Natural killer cell (primary cell): ENCODE measurements at regions not wholly inside any gene's neighbourhood (a gene's known extent, or its start where the extent isn't known, plus 50 kb on each side); places are given as distances from the start of the nearest gene placed in this dataset.

Experiments
- ATAC-seq, 3 donors: fragments of 150-1000 bp in 2 of 3; fragments of 200-7000 bp in 1 of 3; cut with Tn5 transposase; 1 replicate in 1 of 3; 2 replicates in 2 of 3; pipeline ENCODE4 v1.10.0; 2021; ENCODE audit warnings: mild to moderate bottlenecking in 2 of 3, moderate library complexity in 2 of 3
- DNase-seq, 2 donors: peaks; one replicate each; pipeline versions ENCODE4 v3.0.0 to v3.0.0-alpha.2; 2013 to 2021; ENCODE audit warnings: mixed read lengths in 1 of 2
- H3K27ac ChIP-seq: one replicate; pipeline ENCODE4 v1.5.1; 2013; ENCODE audit warnings: mild to moderate bottlenecking, low read length
- H3K27me3 ChIP-seq: one replicate; pipeline ENCODE4 v1.6.1; 2013; ENCODE audit warnings: low read length; ENCODE audit not compliant: control insufficient read depth, insufficient read depth
- H3K36me3 ChIP-seq: one replicate; pipeline ENCODE4 v1.6.1; 2013; ENCODE audit warnings: low read length; ENCODE audit not compliant: control insufficient read depth, insufficient read depth
- H3K4me1 ChIP-seq: one replicate; pipeline ENCODE4 v1.6.1; 2013; ENCODE audit warnings: low read length; ENCODE audit not compliant: control insufficient read depth, insufficient read depth
- H3K4me3 ChIP-seq: one replicate; pipeline ENCODE4 v1.5.1; 2013; ENCODE audit warnings: low read length
- H3K9me3 ChIP-seq: one replicate; pipeline ENCODE4 v1.6.1; 2013; ENCODE audit warnings: low read length; ENCODE audit not compliant: control insufficient read depth, insufficient read depth
- H3K27ac Mint-ChIP-seq, 2 donors: one replicate each; pipeline ENCODE4 v1.8.0; 2022; ENCODE audit warnings: mild to moderate bottlenecking in 2 of 2, mixed read lengths in 2 of 2, moderate library complexity in 1 of 2
- H3K27me3 Mint-ChIP-seq, 2 donors: one replicate each; pipeline ENCODE4 v1.8.0; 2022; ENCODE audit warnings: low read depth in 2 of 2, mixed read lengths in 2 of 2
- H3K36me3 Mint-ChIP-seq: one replicate; pipeline ENCODE4 v1.8.0; 2022; ENCODE audit warnings: mixed read lengths
- H3K4me1 Mint-ChIP-seq, 2 donors: one replicate each; pipeline ENCODE4 v1.8.0; 2022; ENCODE audit warnings: mixed read lengths in 2 of 2
- H3K4me3 Mint-ChIP-seq: one replicate; pipeline ENCODE4 v1.8.0; 2022; ENCODE audit warnings: mild to moderate bottlenecking, moderate library complexity, mixed read lengths
- H3K9me3 Mint-ChIP-seq, 2 donors: one replicate each; pipeline ENCODE4 v1.8.0; 2022; ENCODE audit warnings: mixed read lengths in 2 of 2
- CTCF ChIP-seq: fragments of 200-600 bp; IDR thresholded peaks from one replicate; pipeline ENCODE4 v1.8.0; 2022; ENCODE audit warnings: antibody characterized with exemption
- WGBS: methylation state at CpG from one replicate; pipeline ENCODE4 v1.1.7; 2013; ENCODE audit warnings: missing lambda C conversion rate; ENCODE audit not compliant: insufficient coverage; 5-methylcytosine and 5-hydroxymethylcytosine counted together
- intact Hi-C: fragments of 100-400 bp; cut with micrococcal nuclease; formaldehyde crosslinking; loops from one replicate; pipeline ENCODE4 v1.14.2; 2022

- no peaks in the 10 kb centered on the region for H3K9me3 ChIP-seq
Observed at GRCh38 chr18:51490417-51490816, 292.9 kb upstream of the MEX3C start.

GRCh38 chr18:51490860-51491259, 293.4 kb upstream of the MEX3C start:
- Histone ChIP-seq H3K27me3 (no peaks in the 10 kb centered on the region), H3K9me3 (no peaks in the 10 kb centered on the region), H3K4me1 (no peaks in the 10 kb centered on the region), H3K27ac (no peak overlapping the region), H3K36me3 (no peaks in the 10 kb centered on the region), H3K4me3 (no peak overlapping the region)
- H3K27me3 Mint-ChIP-seq, result peaks cover 10 to 15% of the 10 kb centered on the region in 2 donors
- no peak for ATAC-seq
- no peak for TF ChIP-seq CTCF
- DNase-seq, result no peak
- no peaks in the 10 kb centered on the region for H3K4me1 Mint-ChIP-seq
- intact Hi-C loops, result no loop called here
- 96% methylated on average over 2 of the region's 3 CpGs for WGBS
- H3K27ac Mint-ChIP-seq, result no peak overlapping the region
- no peak overlapping the region for H3K4me3 Mint-ChIP-seq
- H3K9me3 Mint-ChIP-seq, result no peaks in the 10 kb centered on the region
- no peaks in the 10 kb centered on the region for H3K36me3 Mint-ChIP-seq

More at GRCh38 chr18:51490417-51490816, 292.9 kb upstream of the MEX3C start:
- ATAC-seq (no peak), DNase-seq (no peak)
- Mint-ChIP-seq H3K9me3 (no peaks in the 10 kb centered on the region), H3K4me1 (no peaks in the 10 kb centered on the region), H3K27ac (no peak overlapping the region), H3K27me3 (peaks cover 10 to 15% of the 10 kb centered on the region in 2 donors), H3K4me3 (no peak overlapping the region), H3K36me3 (no peaks in the 10 kb centered on the region)
- Histone ChIP-seq H3K27ac (no peak overlapping the region), H3K36me3 (no peaks in the 10 kb centered on the region), H3K4me3 (no peak overlapping the region), H3K27me3 (no peaks in the 10 kb centered on the region), H3K4me1 (no peaks in the 10 kb centered on the region)
- no peak for TF ChIP-seq CTCF
- intact Hi-C loops, result no loop called here
- 69% methylated on average over 3 of the region's 3 CpGs for WGBS

GRCh38 chr18:51491678-51492372, 294.3 kb upstream of the MEX3C start:
- no peak for ATAC-seq
- WGBS, result 91% methylated on average over 4 of the region's 4 CpGs
- Mint-ChIP-seq H3K9me3 (no peaks in the 10 kb centered on the region), H3K27ac (no peak overlapping the region), H3K27me3 (peaks cover 5 to 23% of the 10 kb centered on the region in 2 donors), H3K4me1 (no peaks in the 10 kb centered on the region), H3K36me3 (no peaks in the 10 kb centered on the region), H3K4me3 (no peak overlapping the region)
- intact Hi-C loops, result no loop called here
- Histone ChIP-seq H3K9me3 (no peaks in the 10 kb centered on the region), H3K27ac (no peak overlapping the region), H3K4me1 (no peaks in the 10 kb centered on the region), H3K36me3 (no peaks in the 10 kb centered on the region), H3K4me3 (no peak overlapping the region), H3K27me3 (no peaks in the 10 kb centered on the region)
- TF ChIP-seq CTCF, result no peak
- DNase-seq, result no peak
